ENCODE measurements at regions not wholly inside any gene's neighbourhood (a gene's known extent, or its start where the extent isn't known, plus 50 kb on each side); places are given as distances from the start of the nearest gene placed in this dataset.

DNA sequence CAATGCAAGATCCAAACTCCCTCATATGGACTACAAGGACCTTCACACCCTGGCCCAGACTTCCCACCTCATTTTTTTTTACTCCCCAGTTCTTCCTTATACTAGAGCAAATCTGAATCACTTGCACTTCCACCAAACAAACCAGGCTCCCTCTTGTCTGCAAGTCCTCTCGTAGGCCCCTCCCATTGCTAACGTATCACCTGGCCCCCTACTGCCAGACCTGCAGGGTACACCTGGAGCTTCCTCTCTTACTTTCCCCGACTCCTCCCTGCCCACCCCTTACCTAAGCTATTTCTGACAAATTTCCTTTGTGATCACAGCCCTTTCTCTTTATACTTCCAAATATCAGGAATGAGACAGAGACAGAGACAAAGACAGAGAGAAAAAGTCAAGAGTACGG is 463.9 kb downstream of the GALC start:
- DNase-seq (ENCODE audit: low read depth) = no peak

DNA sequence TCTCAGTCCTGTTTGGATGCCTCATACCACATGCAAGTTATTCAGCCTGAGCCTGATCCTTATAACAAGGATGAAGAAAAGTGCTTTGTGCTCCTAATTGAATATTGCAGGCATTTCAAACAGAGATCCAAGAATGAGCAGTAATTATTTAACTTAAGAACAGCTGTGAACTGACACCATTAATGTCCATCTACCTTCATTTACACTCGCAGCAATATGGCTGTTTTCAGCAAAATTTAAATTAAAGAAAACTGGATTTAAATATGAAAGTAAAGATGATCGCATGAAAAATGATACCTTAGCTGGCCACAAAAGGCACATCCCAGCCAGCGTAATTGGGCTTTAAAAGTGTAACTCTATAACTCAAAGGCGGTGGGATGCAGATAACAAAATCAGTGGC is 466.3 kb downstream of the GALC start:
- DNase-seq (ENCODE audit: low read depth) = no peak

DNA sequence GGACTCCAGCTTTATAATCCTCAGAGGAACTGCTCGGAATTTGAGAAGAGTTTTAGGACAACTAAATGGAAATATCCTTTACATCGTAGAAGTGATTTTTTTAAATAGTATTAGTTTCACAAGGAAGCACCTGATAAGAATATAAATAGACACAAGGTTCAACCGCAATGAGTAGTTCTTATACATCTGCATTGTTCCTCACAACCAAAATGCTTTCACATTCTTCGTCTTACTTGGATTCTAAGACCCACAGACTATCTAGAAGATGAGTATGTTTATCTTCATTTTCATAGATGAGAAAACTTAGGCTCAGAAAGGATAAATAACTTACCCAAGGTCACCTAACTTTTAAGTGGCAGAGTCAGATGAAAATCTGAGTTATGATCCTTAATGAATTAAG is 469.0 kb downstream of the GALC start:
- no peak for DNase-seq (ENCODE audit: low read depth)

DNA sequence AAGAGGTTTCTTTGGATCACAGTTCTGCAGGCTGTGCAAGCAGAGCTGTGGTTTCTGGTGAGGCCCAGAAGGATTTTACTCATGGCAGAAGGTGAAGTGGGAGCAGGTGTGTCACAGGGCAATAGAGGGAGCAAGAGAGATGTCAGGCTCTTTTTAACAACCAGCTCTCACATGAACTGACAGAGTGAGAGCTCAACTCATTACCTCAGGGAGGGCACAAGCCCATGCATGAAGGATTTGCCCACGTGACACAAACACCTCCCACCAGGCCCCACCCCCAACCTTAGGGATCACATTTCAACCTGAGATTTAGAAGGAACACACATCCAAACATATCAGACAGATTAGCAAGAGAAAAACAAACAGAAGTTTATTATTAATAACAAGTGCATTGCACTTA is 470.4 kb downstream of the GALC start:
- no peak for DNase-seq (ENCODE audit: low read depth)

DNA sequence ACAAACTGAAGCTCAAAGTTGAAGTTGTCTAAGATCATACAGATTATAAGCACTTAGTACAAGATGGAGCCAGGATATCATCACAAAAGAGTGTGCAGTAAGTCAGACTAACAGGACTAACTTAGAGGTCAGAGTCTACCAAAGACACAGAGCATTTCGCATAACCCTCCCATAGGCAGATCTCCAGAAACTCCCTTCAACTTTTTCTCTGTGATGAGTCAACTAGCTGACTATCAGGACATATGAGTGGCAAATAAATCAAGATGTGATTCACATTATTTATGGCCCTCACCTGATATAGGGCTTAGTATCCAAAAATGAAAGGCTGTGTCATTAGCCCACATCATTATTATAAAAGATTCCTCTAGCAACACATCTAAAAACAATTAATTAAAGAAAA is 484.6 kb downstream of the GALC start:
- no peak for DNase-seq (ENCODE audit: low read depth)

DNA sequence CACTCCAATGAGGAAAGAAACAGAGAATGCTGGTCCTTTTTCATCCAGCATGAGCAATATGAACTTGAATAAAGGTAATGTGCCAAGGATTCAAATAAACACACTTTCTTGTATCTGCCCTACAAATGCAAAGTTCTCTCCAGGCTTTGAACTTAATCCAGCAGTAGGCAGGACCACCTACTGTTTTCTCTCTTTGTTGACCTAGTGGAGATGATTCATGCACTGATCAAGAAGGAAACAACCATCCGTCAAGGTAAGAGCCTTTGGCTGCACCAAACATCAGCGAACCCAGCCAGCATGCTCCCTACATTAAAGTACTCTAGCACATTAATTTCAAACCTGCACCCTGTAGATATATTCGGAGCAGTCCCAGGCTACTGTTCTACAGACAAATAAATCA is 489.3 kb downstream of the GALC start:
- DNase-seq (ENCODE audit: low read depth) = no peak

DNA sequence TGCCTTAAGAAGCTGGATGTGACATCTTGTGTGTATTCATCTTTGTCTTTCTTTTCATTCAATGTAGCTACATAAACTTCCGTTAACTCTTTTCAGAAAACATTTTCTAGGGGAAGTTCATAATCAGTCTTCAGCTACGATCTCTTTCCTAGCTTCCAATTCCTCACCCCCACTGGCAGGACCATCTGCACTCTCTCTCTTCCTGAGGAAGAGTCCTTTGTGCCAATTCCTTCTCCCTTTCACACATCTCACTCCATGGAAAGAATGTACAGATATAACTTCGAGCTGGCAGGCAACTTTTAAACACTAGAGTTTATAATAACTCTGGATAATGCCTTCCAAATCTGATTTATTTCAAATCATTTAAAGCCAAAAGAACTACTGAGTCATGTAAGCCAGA is 495.7 kb downstream of the GALC start:
- no peak for DNase-seq (ENCODE audit: low read depth)

DNA sequence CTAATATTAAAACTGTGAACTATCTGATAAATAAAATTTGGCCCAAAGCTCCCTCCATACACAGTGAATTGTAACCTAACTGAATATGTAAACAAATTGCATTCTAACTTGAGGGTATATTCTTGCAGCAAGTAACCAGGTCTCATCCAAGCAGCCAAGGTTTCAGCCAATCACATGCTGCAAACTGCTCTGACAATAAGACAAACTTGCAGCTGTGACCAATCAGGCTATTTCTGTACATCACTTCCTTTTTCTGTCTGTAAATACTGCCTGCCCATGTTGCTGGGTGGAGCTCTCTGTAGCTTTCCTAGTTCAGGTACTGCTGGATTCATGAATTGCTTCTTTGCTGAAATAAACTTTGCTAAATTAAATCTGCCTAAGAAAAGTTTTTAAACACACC is 499.0 kb downstream of the GALC start:
- DNase-seq (ENCODE audit: low read depth) = no peak

DNA sequence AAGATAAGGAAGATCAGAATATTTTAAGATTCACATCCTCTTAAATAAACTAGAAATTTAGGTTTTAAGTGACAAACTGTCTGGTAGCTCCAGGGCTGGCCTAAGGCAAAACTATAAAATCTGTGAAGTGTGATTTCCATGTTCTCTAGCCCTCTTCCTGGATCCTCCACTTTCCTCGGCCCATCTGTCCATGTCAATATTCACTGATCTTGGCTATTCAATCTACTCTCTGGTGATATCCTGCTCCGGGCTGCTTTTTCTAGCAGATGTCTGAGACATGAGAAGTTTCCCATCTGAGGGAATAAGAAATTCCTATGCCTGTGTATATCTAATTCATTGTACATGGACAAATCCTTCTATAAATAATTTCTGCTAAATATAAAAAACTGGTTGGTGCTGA is 500.4 kb downstream of the GALC start:
- no peak for DNase-seq (ENCODE audit: low read depth)

DNA sequence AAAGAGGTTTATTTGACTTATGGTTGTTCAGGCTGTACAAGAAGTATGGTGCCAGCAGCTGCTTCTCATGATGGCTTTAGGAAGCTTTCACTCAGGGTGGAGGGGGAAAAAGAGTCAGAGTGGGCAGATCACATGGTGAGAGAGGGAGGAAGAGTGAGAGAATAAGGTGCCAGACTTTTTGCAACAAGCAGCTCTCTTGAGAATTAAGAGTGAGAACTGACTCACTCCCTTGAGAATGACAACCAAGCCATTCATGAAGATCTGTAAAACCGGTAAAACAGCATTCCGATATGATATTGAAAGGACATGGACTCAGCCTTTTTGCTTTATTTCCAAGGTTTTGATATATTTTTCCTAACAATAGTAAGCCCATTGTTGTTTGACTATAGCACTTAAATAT is 501.2 kb downstream of the GALC start:
- no peak for DNase-seq (ENCODE audit: low read depth)

DNA sequence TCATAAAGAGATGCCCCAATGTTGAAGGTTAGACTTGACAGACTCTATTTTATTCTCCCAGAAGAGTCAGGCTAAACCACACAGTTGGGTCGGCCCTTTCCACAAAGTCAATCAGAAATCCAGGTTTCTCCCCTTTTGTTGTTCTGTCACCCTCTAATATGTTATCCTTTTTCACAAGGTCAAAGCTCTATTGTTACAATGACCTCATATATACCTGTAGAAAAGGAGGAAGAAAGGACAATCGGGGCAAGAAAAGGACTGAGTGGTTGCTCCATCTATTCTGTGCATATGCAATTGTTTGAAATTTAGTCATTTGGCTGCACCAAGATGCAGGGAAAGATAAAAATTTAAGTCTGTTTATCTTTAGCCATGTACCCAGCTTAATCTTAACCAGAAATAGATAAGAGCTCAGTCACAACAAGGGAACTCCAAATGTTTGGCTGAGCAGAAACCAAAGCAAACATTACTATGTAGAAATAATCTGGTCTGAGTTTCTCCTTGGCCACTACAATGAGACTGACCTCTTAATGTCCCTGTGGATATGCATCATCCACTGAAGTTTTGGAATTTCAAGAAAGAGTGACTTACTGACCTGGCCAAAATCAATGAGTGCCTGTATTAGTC is 503.7 kb downstream of the GALC start:
- no peak for DNase-seq (ENCODE audit: low read depth)

DNA sequence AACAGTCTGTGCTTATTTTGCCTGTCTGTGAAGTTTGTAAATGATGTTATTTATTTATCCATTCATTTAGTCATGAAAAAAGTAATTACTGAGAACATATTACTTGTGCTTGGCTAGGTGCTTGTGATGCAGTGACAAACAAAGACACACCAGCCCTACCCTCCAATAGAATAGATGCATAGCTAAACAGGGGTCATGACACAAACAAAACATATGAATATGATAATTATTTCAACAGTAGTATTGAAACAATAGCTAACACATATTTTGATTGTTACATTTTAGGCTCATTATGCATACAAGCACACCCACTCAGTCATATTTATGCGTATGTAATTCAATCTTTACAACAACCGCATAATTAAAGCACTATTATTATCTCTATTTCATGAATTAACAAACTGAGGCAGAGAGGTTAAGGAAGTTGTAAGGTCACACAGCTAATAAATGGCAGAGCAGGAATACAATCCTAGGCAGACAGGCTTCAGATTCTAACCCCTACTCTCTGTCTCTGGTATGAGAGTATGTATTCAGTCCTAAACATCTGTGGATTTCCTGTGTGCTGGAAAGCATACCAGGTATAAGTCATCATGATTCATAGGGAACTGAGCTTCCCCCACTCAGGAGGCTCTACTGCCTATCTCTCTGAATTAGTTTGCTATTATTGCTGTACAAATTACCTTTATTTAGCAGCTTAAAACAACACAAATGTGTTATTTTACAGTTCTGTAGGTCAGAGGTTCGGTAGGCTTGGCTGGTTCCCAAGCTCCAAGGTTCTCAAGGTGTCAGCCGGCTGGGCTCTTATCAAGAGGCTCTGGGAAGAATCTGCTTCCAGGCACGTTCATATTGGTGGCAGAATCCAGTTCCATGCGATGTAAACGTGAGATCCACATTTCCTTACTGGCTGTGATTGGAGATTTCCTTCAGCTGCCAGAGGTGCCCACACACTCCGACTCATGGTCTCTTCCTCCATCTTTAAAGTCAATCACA is 509.4 kb downstream of the GALC start:
- no peak for DNase-seq (ENCODE audit: low read depth)

DNA sequence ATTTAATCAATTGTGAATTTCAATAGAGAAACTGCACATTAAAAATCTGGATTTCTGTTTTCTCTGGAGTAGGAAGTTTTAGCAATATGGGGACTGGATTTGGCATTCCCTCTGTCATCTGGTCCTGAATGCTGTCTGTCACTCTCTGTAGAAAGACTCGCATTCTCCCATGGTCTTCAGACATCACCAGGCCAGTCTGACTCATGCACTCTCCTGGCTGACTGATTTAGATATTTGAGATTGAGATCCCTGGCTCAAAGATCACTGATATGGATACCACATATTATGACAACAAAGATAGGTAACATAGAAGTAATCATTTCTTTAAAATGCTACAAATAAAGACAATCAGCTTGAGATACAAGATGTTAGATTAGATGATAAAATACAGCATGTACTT is 524.5 kb downstream of the GALC start:
- DNase-seq (ENCODE audit: low read depth) = no peak

DNA sequence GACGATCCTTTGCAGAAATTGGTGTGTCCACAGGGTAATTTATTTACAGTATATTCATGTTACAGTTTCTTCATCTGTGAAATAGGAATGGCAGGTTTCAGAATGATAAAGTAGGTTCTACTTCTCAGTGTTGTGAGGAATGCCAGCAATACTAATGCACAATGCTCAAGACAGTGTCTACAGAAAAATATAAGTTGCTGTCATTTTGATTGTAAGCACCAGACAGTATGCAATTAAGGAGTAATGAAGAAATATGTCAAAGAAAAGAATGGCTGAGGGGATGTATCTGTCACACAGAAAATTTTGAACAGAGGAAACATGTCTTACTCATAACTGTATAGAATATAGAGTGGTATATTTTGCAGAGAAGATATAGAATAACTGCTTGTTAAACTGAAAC is 525.4 kb downstream of the GALC start:
- no peak for DNase-seq (ENCODE audit: low read depth)

DNA sequence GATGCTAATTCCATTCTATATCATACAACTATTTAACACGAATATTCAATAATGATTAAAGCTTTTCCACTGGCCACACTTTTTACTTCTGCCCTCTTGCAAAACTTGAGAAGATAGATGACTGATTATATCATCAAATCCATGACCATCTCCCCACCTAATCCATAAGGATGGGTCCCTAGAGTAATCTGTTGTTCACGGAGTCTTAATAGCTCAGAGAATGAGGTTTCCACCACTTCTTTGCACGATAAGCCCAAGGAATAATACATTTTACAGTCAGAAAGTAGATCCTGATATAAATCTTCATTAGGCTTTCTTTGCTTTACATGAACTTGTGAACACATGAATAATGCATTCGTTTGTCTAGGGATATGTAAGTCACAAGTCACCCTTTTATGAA is 527.2 kb downstream of the GALC start:
- DNase-seq (ENCODE audit: low read depth) = no peak

DNA sequence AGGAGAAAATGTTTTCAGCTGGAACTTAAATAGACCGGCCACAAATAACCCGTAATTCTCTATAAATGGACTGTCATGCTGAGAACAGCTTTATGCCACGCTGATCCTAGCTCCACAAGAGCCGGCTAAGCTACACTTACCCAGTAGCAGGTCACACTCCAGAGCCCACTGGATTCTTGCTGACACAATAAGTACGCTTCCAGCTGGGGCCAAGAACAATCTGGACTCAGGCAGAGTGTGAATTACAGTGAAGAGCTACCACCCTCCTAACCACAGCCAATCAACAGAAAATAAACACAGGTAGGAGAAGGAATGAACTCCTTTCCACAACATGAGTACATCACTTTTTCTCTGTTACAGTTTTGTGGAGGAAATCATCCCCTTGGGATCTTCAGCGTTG is 531.3 kb downstream of the GALC start:
- no peak for DNase-seq (ENCODE audit: low read depth)

DNA sequence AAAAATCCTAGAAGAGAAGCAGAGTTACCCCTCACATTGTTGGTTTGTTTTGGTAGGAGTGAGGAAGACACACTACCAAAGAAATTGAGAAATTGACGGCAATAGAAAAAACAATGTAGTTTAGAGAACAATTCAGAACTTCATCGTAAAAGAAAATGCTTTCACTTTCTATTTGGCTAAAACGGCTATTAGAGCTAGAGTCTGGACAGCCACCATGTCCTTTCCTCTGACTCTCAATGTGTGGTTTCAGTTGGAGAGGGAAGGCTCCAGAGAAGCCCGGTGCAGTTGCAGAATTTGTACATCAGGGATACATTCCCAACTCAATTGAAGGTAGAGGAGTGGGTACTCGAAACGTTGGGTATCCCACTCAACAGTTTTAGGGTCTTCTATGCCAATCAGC is 535.3 kb downstream of the GALC start:
- DNase-seq (ENCODE audit: low read depth) = no peak

DNA sequence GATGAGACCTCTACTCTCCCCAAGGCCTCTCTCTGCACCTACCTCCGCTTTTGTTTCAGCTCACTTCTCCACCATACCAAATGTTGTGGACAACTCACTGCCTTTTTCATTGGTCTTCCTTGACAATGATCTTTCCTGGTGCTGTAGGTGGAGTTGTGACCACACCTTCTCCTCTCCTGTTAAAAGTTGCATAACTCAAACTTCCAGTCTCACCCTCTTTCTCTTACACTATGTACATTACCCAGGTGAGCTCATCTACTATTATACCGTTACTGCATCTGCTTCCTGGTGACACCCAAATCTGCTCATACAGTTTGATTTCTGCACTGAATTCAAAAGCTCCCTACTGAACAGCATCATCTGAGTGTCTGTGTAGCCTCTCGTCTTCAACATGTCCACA is 542.8 kb downstream of the GALC start:
- DNase-seq (ENCODE audit: low read depth) = no peak

DNA sequence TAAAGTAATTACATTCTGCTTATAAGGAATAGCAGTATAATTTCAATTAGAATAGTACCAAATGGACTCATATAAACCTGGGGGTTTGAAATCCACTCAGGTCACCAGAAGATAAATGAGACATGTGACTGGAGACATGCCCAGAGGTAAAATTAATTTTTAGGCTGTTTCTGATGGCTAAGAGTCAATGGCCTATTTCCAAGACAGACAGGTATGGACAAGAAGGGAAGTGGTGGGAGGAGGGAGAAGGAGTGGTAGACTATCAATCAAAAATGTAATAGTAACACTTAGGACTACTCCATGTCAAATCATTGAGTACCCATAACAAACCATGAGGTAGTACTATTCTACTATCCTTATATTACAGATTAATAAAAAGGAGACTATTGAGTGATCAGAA is 544.0 kb downstream of the GALC start:
- no peak for DNase-seq (ENCODE audit: low read depth)

DNA sequence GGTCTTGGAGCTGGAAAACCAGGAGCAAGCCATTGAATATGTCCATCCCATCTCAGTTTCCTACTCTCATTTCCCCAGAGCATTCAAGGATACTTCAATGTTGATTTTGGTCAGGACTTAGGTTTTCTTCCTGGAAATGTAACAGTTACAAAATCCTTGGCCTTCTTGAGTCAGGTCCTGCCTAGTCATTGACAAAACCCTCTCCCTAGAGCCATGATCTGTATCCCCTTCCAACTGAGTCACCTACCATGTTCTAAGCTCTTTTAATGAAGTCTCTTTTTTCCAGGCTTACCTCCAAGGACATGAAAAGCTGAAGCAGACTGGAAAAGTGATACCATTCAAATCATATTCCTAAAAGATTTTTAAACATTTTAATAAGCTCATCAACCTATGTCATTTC is 549.2 kb downstream of the GALC start:
- DNase-seq (ENCODE audit: low read depth) = no peak

DNA sequence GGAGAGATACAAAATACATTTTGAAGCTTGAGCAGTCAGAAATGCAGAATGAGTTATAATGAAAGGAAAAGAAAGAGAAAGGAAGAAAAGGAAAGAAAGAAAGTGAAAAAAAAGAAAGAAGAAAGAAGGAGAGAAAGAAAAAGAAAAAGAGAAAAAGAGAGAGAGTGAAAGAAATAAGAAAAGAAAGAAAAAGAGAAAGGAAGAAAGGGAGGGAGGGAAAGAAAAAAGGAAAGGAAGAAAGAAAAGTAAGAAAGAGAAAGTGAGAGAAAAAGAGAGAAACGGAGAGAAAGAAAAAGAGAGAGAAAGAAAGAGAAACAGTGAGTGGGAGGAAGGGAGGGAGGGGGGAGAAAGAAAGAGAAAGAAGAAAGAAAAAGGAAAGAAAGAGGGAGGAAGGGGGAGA is 549.9 kb downstream of the GALC start:
- DNase-seq (ENCODE audit: low read depth) = no peak

DNA sequence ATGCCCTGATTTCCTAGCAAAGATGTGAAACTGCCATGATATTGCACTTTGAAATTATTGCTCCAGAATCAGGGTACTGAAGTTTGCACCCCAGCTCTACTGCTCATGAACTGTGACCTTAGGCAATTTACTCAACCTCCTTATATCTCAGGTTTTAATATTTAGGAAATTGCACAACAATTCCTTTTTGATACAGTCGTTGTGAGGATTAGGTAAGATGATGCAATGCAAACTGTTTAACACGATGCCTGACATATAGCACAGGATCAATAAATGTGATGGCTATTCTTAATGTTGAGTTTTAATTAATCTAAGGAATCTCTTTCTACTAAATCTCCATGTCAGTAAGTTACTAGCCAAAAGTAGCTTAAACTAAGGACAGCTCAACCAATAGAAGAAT is 555.8 kb downstream of the GALC start:
- DNase-seq (ENCODE audit: low read depth) = no peak

DNA sequence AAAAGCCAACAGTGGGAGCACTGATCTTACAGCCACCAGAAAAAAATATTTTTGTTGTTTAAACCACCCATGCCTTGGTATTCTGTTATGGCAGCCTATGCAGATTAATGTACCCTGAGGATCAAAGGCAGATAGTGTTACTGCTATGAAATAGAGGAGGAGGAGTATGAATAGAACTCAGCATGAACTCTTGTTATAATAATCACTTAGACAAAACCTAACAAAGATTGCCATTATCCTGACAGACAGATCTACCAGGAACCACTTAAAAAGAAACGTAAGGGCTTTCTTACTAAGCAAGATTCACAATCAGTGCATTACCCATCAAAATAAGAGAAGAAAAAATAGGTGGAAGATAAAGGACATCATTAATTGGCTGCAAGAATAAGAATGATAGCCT is 558.3 kb downstream of the GALC start:
- no peak for DNase-seq (ENCODE audit: low read depth)

DNA sequence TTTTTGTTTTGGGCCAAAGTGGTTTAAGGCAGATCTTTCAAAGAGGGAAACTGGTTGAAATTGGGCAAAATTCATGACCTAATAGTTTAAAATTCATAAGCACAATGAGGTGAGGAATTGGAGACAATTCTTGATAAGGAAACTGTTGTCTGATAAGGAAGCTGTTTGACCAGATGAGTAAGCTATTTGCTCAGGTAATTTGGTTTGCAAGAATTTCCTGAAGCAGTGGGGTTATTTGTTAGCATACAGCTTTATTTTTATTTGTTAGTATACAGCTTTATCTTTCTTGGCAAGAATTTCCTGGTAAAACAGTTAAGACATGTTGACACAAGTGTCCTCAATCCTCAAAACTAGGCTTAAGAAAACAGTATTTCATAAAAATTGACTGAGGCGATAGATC is 559.0 kb downstream of the GALC start:
- DNase-seq (ENCODE audit: low read depth) = no peak
